Ovary (tissue), 7 donors: ENCODE measurements at regions not wholly inside any gene's neighbourhood (a gene's known extent, or its start where the extent isn't known, plus 50 kb on each side); places are given as distances from the start of the nearest gene placed in this dataset.

Experiments used
- DNase-seq, 5 donors: peaks; one replicate each; pipeline ENCODE4 v3.0.0-alpha.2; 2019 to 2020
- H3K27ac ChIP-seq, 2 donors: fragments of 200-600 bp; one replicate each; pipeline versions ENCODE4 v1.5.1 to v1.8.0; 2019 to 2022
- H3K27me3 ChIP-seq: fragments of 200-600 bp; one replicate; pipeline ENCODE4 v1.8.0; 2022
- H3K36me3 ChIP-seq: fragments of 200-600 bp; sonication (generic); one replicate; pipeline ENCODE4 v1.5.1; 2019
- H3K4me1 ChIP-seq: one replicate; pipeline ENCODE4 v1.8.1; 2013; ENCODE audit warnings: mild to moderate bottlenecking, moderate library complexity; ENCODE audit not compliant: insufficient read depth
- H3K4me3 ChIP-seq: fragments of 200-600 bp; sonication (generic); one replicate; pipeline ENCODE4 v1.5.1; 2017
- H3K9me3 ChIP-seq, 2 donors: fragments of 200-600 bp in 1 of 2; sonication (generic) in 1 of 2; one replicate each; pipeline versions ENCODE4 v1.5.1 to v1.8.1; 2013 to 2019; ENCODE audit warnings: mild to moderate bottlenecking in 1 of 2, moderate library complexity in 1 of 2
- EP300 ChIP-seq: sonication (generic); formaldehyde crosslinking; IDR thresholded peaks from one replicate; pipeline ENCODE4 v1.6.1; 2017; ENCODE audit warnings: antibody characterized with exemption
- POLR2A ChIP-seq: fragments of 450-650 bp; IDR thresholded peaks from one replicate; pipeline ENCODE4 v1.6.1; 2017; ENCODE audit warnings: antibody characterized with exemption, mild to moderate bottlenecking, moderate library complexity
- WGBS, 3 donors: extraction: QIAGEN DNeasy Blood & Tissue Kit in 1 of 3; methylation state at CpG; one replicate each; pipeline versions ENCODE4 v1.1.5 to v1.1.7; 2013 to 2017; 5-methylcytosine and 5-hydroxymethylcytosine counted together
- intact Hi-C, 4 donors: fragments of 100-400 bp; cut with DNase I; formaldehyde crosslinking; loops; one replicate each; pipeline versions ENCODE4 v1.11.0 to v1.15.1; 2022 to 2023
- TF ChIP-seq, protein P1 (sequence below), 3 donors: fragments of 450-650 bp in 2 of 3; fragments of 200-600 bp in 1 of 3; IDR thresholded peaks; one replicate each; pipeline versions ENCODE4 v1.5.1 to v1.8.0; 2016 to 2022; ENCODE audit warnings: antibody characterized with exemption in 3 of 3, mild to moderate bottlenecking in 1 of 3
- donor health status: DM: no; HTN: no; CAD: no; lungs with moderate emphysema.
- donor health status: DM: no; HTN: no; CAD: no.
- donor health status: Bipolar disorder and iron deficiency.
- donor health status: DM: no; HTN: no; CAD: no.
- donor health status: DM: yes; HTN: yes; CAD: no.

DNA sequence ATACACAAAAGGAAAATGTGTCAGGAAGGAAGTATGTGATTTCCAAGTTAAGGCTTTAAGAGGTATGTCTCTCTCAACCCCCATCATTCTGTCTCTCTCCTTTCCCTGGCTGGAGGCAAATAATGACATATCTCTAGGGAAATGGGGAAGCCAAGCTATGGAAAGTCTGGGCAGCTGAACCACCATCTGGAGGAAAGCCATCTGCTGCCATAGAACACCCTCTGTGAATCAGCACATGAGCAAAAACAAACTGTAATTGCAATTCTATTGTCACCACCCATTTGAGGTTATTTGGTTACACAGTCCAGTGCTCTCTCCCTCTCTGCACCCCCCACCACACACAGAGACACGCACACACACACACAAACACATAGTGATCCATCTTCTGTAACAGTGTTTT lies 766.2 kb downstream of the FLRT2 start:
- no peaks in the 10 kb centered on the region for H3K27me3 ChIP-seq
- 88 to 91% (median 89%) methylated on average over 1 of the region's 1 CpG for WGBS, 3 donors
- no peaks in the 10 kb centered on the region for H3K9me3 ChIP-seq
- H3K27ac ChIP-seq: no peak overlapping the region
- no peak for TF ChIP-seq EP300
- no peak for TF ChIP-seq POLR2A
- TF ChIP-seq, protein P1, sequence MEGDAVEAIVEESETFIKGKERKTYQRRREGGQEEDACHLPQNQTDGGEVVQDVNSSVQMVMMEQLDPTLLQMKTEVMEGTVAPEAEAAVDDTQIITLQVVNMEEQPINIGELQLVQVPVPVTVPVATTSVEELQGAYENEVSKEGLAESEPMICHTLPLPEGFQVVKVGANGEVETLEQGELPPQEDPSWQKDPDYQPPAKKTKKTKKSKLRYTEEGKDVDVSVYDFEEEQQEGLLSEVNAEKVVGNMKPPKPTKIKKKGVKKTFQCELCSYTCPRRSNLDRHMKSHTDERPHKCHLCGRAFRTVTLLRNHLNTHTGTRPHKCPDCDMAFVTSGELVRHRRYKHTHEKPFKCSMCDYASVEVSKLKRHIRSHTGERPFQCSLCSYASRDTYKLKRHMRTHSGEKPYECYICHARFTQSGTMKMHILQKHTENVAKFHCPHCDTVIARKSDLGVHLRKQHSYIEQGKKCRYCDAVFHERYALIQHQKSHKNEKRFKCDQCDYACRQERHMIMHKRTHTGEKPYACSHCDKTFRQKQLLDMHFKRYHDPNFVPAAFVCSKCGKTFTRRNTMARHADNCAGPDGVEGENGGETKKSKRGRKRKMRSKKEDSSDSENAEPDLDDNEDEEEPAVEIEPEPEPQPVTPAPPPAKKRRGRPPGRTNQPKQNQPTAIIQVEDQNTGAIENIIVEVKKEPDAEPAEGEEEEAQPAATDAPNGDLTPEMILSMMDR (IDR thresholded peaks at IDR 0.05): no peak
- H3K36me3 ChIP-seq: no peaks in the 10 kb centered on the region
- H3K4me1 ChIP-seq: no peaks in the 10 kb centered on the region
- no peak for DNase-seq
- intact Hi-C loops: no loop called here
- H3K4me3 ChIP-seq: no peak overlapping the region

DNA sequence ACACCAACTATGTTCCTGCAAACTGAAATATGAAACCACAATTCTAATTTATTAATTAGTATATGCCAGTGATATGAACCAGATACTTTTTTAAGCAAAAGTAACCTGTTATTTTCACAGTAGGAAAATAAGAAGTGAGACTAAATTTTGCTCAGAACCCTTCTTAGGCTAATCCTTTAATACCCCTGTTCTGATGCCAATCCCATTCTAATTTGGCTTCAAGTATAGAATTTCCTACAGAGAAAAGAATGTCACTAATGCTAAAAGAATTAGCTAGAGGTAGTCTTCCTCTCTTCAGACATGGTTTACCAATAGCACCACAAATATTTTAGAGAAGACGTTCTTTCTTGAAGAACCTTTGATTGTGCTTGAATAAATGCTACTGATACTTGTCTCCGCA lies 758.4 kb downstream of the FLRT2 start:
- no peak for TF ChIP-seq EP300
- no peak for TF ChIP-seq POLR2A
- TF ChIP-seq, protein P1 (IDR thresholded peaks at IDR 0.05): no peak

DNA sequence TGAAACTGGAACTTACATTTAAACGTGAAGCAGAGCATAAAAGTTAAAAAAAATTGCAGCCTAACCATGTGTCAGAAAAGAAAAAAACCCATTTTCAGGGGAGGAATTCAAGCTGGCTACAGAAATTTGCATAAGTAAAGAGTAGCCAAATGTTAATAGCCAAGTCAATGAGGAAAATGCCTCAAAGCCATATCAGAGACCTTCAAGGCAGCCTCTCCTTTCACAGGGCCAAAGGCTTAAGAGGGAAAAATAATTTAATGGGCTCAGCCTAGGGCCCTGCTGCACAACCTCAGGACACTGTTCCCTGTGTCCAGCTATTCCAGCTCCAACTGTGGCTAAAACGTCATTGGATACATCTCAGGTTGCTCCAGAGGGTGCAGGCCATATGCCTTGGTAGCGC lies 749.5 kb downstream of the FLRT2 start:
- Histone ChIP-seq H3K4me3 (no peak overlapping the region), H3K27me3 (no peaks in the 10 kb centered on the region), H3K36me3 (no peaks in the 10 kb centered on the region), H3K4me1 (no peaks in the 10 kb centered on the region), H3K27ac (no peak overlapping the region), H3K9me3 (no peaks in the 10 kb centered on the region)
- DNase-seq: no peak
- 67 to 73% (median 71%) methylated on average over 3 of the region's 3 CpGs for WGBS, 3 donors
- TF ChIP-seq, protein P1 (IDR thresholded peaks at IDR 0.05): no peak
- no peak for TF ChIP-seq EP300
- no peak for TF ChIP-seq POLR2A
- intact Hi-C loops: no loop called here

More for the DNA sequence above, 758.4 kb downstream of the FLRT2 start:
- Histone ChIP-seq H3K9me3 (no peaks in the 10 kb centered on the region), H3K27me3 (no peaks in the 10 kb centered on the region), H3K27ac (no peak overlapping the region), H3K4me3 (no peak overlapping the region), H3K4me1 (no peaks in the 10 kb centered on the region), H3K36me3 (no peaks in the 10 kb centered on the region)
- DNase-seq: no peak
- intact Hi-C loops: no loop called here
- WGBS, 3 donors: 91 to 94% (median 92%) methylated on average over 2 of the region's 2 CpGs

DNA sequence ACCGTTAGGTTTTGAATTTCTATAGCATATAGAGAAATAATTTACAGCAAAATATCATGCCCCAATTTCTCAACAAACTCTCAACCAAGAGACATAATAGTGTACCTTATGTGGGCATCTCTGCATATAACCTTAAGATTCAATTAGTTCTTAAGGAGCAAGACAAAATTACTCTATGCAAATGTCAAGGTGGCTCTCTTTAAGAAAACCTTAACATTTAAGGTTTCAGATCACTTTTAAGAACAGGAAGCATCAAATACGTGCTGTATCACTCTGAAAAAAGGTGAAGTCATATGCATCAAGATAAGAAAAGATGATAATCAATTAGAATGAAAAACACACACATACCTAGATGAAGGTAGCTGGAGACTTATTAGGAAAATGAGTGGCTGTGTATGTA lies 728.0 kb downstream of the FLRT2 start:
- intact Hi-C loops: no loop called here
- DNase-seq: no peak
- no peaks in the 10 kb centered on the region for H3K9me3 ChIP-seq
- no peaks in the 10 kb centered on the region for H3K4me1 ChIP-seq
- TF ChIP-seq, protein P1 (IDR thresholded peaks at IDR 0.05): no peak
- no peak for TF ChIP-seq EP300
- no peak for TF ChIP-seq POLR2A
- 61 to 78% (median 67%) methylated on average over 2 of the region's 2 CpGs for WGBS, 3 donors
- no peaks in the 10 kb centered on the region for H3K36me3 ChIP-seq
- no peak overlapping the region for H3K4me3 ChIP-seq
- H3K27me3 ChIP-seq: no peaks in the 10 kb centered on the region
- no peak overlapping the region for H3K27ac ChIP-seq

DNA sequence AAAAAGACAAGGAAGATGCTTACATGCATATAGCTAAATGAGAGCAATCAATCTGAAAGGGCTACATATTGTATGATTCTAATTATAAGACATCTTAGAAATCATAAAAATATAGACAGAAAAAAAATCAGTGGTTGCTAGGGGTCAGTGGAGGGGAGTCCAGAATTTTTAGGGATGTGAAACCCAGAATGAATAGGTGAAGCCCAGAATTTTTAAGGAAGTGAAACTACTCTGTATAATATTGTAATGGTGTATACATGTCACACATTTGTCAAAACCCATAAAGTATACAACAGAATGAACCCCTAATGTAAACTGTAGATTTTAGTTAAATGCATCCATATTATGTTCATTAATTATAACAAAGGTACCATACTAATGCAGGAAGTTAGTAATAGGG lies 713.2 kb downstream of the FLRT2 start:
- H3K27ac ChIP-seq: no peak overlapping the region
- H3K36me3 ChIP-seq: no peaks in the 10 kb centered on the region
- DNase-seq: no peak
- intact Hi-C loops: no loop called here
- no peaks in the 10 kb centered on the region for H3K4me1 ChIP-seq
- TF ChIP-seq, protein P1 (IDR thresholded peaks at IDR 0.05): no peak
- TF ChIP-seq EP300 (no peak), POLR2A (no peak)
- H3K27me3 ChIP-seq: no peaks in the 10 kb centered on the region
- H3K4me3 ChIP-seq: no peak overlapping the region
- H3K9me3 ChIP-seq: no peaks in the 10 kb centered on the region
